Cardiac muscle cell (in vitro differentiated cells and primary cell): ENCODE measurements at regions not wholly inside any gene's neighbourhood (a gene's known extent, or its start where the extent isn't known, plus 50 kb on each side); places are given as distances from the start of the nearest gene placed in this dataset.

Experiments used
- DNase-seq, 2 donors: peaks; one replicate each; pipeline versions ENCODE4 v3.0.0 to v3.0.0-alpha.2; 2010 to 2017; ENCODE audit warnings: low read depth in 1 of 2, low spot score in 1 of 2
- H3K27ac ChIP-seq: fragments of 200-600 bp; sonication (generic); 2 replicates; pipeline ENCODE4 v1.5.1; 2016
- H3K27me3 ChIP-seq: fragments of 200-600 bp; sonication (generic); 2 replicates; pipeline ENCODE4 v1.6.0; 2016; ENCODE audit warnings: control low read depth
- H3K36me3 ChIP-seq: fragments of 200-600 bp; sonication (generic); 2 replicates; pipeline ENCODE4 v1.5.1; 2016; ENCODE audit warnings: control low read depth
- H3K4me1 ChIP-seq: fragments of 200-600 bp; sonication (generic); 2 replicates; pipeline ENCODE4 v1.8.1; 2017; ENCODE audit warnings: low read depth, mild to moderate bottlenecking, mixed run types
- H3K4me3 ChIP-seq: fragments of 200-600 bp; sonication (generic); 2 replicates; pipeline ENCODE4 v1.5.1; 2016; ENCODE audit warnings: mild to moderate bottlenecking
- H3K9me3 ChIP-seq: fragments of 200-600 bp; sonication (generic); 2 replicates; pipeline ENCODE4 v1.5.1; 2017; ENCODE audit warnings: low read depth, mild to moderate bottlenecking, control low read depth
- TF ChIP-seq, protein P1 (sequence below): IDR thresholded peaks from 2 replicates; pipeline ENCODE4 v1.5.1; 2012; ENCODE audit warnings: low read depth, mild to moderate bottlenecking, low read length

DNA sequence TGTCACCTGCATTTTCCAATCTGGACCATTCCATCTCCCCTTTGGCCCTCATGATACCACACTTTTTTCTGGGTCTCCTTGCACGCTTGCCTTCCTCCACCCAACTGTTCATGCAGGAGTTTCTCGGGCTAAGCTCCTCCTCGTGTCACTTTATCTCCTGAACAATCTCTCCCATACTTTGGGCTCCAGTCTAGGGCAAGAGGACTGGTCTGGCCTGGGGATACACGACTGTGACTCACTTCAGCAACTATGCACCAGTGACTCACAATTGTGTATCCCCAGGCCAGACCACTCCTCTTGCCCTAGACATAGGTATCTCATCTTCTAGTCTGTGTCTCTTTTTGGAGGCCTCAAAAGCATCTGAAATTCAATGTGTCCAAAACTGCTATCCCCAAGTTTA is 149.4 kb upstream of the PTPRM start:
- DNase-seq: peak in 1 of 2 donors; percentile 33
- Histone ChIP-seq H3K4me3 (no peak overlapping the region), H3K36me3 (no peaks in the 10 kb centered on the region), H3K27ac (no peak overlapping the region), H3K9me3 (no peaks in the 10 kb centered on the region), H3K27me3 (no peaks in the 10 kb centered on the region), H3K4me1 (no peaks in the 10 kb centered on the region)
- TF ChIP-seq, protein P1, sequence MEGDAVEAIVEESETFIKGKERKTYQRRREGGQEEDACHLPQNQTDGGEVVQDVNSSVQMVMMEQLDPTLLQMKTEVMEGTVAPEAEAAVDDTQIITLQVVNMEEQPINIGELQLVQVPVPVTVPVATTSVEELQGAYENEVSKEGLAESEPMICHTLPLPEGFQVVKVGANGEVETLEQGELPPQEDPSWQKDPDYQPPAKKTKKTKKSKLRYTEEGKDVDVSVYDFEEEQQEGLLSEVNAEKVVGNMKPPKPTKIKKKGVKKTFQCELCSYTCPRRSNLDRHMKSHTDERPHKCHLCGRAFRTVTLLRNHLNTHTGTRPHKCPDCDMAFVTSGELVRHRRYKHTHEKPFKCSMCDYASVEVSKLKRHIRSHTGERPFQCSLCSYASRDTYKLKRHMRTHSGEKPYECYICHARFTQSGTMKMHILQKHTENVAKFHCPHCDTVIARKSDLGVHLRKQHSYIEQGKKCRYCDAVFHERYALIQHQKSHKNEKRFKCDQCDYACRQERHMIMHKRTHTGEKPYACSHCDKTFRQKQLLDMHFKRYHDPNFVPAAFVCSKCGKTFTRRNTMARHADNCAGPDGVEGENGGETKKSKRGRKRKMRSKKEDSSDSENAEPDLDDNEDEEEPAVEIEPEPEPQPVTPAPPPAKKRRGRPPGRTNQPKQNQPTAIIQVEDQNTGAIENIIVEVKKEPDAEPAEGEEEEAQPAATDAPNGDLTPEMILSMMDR: no peak

DNA sequence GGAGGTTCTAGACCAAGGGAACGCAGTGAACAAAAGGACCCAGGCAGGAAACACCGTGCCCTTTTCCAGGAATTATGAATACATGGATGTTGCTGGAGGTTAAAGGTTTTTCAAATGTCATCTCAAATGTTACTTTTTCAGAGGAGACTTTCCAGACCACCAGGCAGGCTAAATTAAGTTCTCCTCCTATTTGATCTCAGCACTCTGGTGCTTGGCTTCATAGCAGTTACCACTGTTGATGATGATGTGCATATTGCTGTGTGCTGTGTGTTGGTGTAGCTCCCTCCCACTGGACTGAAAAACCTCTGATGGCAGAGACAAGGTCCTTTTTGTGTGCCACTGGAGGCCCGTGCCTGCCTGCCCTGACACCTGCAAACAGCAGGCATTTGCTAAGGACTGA is 137.3 kb upstream of the PTPRM start:
- H3K27me3 ChIP-seq: no peaks in the 10 kb centered on the region
- TF ChIP-seq, protein P1: no peak
- no peaks in the 10 kb centered on the region for H3K36me3 ChIP-seq
- no peak overlapping the region for H3K27ac ChIP-seq
- no peaks in the 10 kb centered on the region for H3K4me1 ChIP-seq
- no peaks in the 10 kb centered on the region for H3K9me3 ChIP-seq
- no peak for DNase-seq
- H3K4me3 ChIP-seq: no peak overlapping the region

DNA sequence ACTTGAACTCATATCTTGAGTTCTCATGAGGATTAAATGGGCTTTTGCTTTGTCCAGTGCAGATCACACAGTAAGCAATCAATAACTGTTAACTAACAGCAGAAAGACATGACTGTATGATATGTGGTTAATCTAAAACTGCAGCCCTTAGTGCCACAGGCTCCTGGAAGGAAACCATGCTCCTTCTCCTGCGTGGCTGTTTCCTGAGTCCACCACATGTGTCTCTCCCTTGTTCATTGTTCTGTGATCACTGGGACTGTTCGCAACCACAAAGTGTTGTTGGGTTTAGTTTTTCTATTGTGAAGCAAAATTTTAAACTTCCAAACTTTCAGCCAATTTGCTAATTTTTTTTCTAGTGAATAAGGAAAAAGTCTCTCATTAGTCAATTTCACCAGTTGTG is 130.9 kb upstream of the PTPRM start:
- DNase-seq: no peak
- Histone ChIP-seq H3K4me3 (no peak overlapping the region), H3K36me3 (no peaks in the 10 kb centered on the region), H3K27ac (no peak overlapping the region), H3K4me1 (no peaks in the 10 kb centered on the region), H3K9me3 (no peaks in the 10 kb centered on the region), H3K27me3 (no peaks in the 10 kb centered on the region)
- TF ChIP-seq, protein P1: no peak

DNA sequence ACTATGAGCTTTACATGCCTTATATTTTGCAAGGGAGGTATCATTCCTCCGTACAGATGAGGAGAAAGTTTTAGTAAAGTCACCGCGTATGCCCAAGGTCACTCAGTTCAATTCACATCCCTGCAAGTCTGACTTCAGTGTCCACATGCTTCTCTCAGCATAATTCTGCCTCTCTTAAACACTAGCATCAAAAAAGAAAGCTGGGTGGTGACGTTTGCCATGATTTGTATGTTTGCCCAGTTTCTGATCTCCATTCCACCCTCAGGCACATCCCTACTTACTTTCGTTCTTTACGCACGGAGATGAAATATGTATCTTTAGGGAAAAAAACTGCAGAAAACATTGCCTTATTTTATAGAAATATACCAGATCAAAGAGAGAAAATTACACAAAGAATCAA is 129.2 kb upstream of the PTPRM start:
- Histone ChIP-seq H3K4me1 (no peaks in the 10 kb centered on the region), H3K27ac (no peak overlapping the region), H3K36me3 (no peaks in the 10 kb centered on the region), H3K9me3 (no peaks in the 10 kb centered on the region), H3K27me3 (no peaks in the 10 kb centered on the region), H3K4me3 (no peak overlapping the region)
- DNase-seq: no peak
- TF ChIP-seq, protein P1: no peak

DNA sequence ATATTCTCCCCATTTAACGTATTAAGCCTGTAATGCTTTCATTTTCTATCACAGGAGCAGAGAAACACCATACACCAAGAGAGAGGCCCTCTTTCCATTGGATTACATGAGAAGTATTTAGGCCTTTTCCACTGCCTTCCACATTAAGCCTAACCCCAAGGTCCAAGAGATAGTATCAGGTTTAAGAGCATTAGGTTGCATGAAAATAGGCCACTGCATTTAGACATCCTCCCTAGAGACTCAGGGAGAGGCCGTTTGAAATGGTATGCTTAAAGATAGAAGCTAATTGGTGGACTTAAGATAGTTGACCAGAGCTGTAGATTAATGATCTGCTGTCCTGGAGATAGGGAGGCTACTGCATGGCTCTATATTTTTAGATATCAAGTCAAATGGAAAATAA is 128.5 kb upstream of the PTPRM start:
- Histone ChIP-seq H3K4me1 (no peaks in the 10 kb centered on the region), H3K9me3 (no peaks in the 10 kb centered on the region), H3K27me3 (no peaks in the 10 kb centered on the region), H3K36me3 (no peaks in the 10 kb centered on the region), H3K27ac (no peak overlapping the region), H3K4me3 (no peak overlapping the region)
- TF ChIP-seq, protein P1: no peak
- no peak for DNase-seq

DNA sequence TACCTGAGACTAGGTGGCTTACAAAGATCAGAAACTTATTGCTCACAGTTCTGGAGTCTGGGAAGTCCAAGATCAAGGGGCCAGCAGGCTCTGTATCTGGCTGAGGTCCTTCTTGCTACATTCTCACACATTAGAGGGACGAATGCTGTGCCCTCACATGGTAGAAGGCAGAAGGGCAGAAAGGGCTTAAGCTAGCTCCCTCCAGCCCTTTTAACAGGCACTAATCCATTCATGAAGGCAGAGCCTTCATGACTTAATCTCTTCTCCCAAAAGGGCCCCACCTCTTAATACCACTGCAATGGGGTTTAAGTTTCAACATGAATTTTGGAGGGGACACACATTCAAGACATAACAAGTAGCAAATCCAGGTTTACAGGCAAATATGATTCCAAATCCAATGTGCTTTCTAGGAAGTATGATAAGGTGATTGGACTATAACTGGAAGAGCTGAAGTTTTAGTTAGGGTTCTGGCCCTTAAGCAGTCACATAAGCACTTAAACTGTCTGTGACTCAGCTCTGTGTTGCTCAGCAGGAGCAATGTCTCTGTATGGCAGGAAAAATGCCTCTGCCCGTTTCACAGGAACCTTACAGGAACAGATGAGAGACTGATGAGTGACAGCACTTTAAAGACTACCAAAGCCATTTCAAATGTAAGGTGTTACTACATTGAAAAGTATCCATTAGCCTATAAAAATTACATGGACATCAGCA is 119.6 kb upstream of the PTPRM start:
- Histone ChIP-seq H3K36me3 (no peaks in the 10 kb centered on the region), H3K4me1 (no peaks in the 10 kb centered on the region), H3K4me3 (no peak overlapping the region), H3K27ac (no peak overlapping the region), H3K27me3 (no peaks in the 10 kb centered on the region), H3K9me3 (no peaks in the 10 kb centered on the region)
- DNase-seq: no peak
- TF ChIP-seq, protein P1: no peak
